HG03520 (cell line): ENCODE measurements at regions not wholly inside any gene's neighbourhood (a gene's known extent, or its start where the extent isn't known, plus 50 kb on each side); places are given as distances from the start of the nearest gene placed in this dataset.
"Not testable (repeated sequence)": the region's sequence is repeated elsewhere in the genome, so short reads cannot be mapped to it uniquely, and the experiment has no call there.

Experiments used
- ATAC-seq: cut with Tn5 transposase; IDR thresholded peaks from one replicate; pipeline ENCODE4 v1.9.1; 2021; ENCODE audit warnings: mild to moderate bottlenecking, moderate library complexity; ENCODE audit not compliant: unreplicated experiment

GRCh38 chr1:161454865-161455707, 50.2 kb upstream of the FCGR2A start:
- ATAC-seq = peak; percentile 22

DNA sequence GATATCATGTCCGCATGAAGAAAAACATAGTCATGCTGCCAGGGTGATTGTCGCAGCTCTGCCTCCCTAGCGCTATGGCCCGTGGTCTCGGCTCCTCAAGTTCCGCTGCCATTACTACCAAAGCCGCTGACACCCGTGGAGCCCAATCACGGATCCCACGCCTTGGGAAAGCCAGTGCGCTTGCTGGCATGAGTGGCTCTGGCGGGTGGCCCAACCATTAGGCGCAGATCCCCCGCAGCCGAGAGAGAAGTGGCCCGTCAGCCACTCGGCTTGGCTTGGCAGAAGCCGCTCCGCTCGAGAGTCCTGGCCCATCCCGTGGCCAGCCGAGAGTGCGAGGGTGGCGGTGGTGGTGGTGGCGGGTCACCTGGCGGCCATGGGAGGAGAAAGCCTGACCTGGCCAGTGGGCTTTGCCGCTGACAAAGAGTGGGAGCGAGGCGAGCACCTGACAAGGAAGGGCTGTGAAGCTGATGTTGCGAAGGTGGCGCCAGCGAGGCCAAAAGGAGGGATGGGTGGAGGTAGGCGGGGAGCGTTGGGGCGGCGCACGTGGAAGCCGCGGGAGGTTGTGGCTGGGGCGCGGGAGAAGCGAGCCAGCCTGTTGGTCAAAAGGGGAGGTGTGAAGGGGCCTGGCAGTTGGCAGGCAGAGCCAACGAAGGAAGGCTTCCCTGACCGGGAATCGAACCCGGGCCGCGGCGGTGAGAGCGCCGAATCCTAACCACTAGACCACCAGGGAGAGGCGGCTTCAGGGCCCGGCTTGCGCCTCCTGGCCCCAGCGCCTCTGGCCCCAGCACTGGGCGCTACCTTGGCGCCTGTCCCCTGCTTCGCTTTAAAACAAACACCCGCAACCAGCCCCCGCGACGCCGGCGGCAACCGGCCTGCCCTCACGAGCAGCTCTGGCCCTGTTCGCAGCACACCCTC, 51.0 kb upstream of the FCGR2A start:
- peak; percentile 50 for ATAC-seq

DNA sequence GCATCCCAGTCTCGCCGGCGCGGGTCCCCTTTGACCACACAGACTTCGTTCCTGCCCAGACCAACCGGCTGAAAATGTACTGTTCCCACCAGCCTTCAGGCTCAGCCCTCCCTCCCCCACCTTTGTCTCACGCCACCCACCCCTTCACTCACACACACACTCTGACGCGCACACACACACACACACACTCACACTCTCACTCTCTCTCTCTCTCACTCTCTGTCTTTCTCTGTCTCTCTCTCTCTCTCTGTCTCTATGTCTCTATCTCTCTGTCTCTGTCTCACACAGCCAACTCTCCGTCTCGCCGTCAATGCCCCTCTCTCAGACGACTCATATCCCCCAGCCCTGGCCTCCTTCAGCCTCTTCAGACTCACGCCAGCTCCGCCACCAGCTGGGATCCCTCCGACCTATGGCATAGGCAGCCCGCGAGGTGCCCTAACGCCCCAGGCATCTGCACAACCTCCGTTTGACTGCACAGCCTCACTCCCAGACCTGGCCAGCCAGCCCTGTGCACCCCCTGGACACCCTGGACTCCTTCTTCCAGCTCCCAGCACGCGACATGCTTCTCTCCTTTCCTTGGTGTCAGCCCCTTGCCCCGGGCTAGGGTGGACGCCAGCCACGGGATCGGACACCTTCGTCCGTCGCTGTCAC, 53.4 kb upstream of the FCGR2A start:
- ATAC-seq = not testable (repeated sequence)

DNA sequence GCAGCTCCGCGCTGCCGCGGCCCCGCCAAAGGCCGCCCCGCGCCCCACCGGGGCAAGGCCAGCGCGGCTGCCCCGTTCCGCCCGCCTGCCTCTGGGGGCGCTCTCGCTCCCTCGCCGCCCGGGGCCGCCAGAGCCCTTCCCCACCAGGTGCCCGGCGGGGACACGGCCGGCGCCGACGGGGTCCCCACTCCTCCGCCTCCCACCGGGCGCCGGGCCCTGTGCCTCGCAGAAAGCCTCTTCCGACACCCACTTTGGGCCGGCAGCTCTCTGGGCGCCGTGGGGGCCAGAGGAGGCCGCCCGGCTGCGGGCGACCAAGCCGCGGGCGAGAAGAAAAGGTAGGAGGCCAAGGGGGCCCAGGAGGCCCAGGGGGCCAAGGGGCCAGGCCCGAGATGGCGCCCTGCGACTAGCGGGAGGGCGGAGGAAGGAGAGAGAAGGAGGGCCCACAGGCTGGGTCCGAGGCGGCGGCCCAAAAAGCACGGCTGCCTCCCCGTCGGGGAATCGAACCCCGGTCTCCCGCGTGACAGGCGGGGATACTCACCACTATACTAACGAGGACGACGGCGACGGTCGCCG, 57.4 kb upstream of the FCGR2A start:
- ATAC-seq = peak; percentile 32

DNA sequence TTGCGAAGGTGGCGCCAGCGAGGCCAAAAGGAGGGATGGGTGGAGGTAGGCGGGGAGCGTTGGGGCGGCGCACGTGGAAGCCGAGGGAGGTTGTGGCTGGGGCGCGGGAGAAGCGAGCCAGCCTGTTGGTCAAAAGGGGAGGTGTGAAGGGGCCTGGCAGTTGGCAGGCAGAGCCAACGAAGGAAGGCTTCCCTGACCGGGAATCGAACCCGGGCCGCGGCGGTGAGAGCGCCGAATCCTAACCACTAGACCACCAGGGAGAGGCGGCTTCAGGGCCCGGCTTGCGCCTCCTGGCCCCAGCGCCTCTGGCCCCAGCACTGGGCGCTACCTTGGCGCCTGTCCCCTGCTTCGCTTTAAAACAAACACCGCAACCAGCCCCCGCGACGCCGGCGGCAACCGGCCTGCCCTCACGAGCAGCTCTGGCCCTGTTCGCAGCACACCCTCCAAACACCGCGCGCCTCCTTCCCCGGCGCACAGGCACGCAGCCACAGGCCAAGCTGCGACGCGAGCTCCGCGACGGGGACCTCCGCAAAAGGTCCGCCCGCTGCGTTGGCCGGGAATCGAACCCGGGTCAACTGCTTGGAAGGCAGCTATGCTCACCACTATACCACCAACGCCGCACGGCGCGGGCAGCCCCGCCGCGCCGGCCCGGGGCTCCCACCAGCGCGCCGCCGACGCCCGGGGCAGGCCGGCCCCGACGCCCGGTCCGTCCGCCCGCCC, 58.1 kb upstream of the FCGR2A start:
- peak; percentile 32 for ATAC-seq

GRCh38 chr1:161444725-161445124, 60.5 kb upstream of the FCGR2A start:
- ATAC-seq = not testable (repeated sequence)

GRCh38 chr1:161444255-161444654, 61.0 kb upstream of the FCGR2A start:
- ATAC-seq = not testable (repeated sequence)

- no peak for ATAC-seq
Observed at GRCh38 chr1:161440312-161440894, 64.9 kb upstream of the FCGR2A start.

GRCh38 chr1:161439280-161440232, 65.7 kb upstream of the FCGR2A start:
- no peak for ATAC-seq

- not testable (repeated sequence) for ATAC-seq
Observed at GRCh38 chr1:161433191-161433590, 65.5 kb upstream of the CFAP126 start.

- no peak for ATAC-seq
Observed at GRCh38 chr1:161432091-161432490, 64.4 kb upstream of the CFAP126 start.

DNA sequence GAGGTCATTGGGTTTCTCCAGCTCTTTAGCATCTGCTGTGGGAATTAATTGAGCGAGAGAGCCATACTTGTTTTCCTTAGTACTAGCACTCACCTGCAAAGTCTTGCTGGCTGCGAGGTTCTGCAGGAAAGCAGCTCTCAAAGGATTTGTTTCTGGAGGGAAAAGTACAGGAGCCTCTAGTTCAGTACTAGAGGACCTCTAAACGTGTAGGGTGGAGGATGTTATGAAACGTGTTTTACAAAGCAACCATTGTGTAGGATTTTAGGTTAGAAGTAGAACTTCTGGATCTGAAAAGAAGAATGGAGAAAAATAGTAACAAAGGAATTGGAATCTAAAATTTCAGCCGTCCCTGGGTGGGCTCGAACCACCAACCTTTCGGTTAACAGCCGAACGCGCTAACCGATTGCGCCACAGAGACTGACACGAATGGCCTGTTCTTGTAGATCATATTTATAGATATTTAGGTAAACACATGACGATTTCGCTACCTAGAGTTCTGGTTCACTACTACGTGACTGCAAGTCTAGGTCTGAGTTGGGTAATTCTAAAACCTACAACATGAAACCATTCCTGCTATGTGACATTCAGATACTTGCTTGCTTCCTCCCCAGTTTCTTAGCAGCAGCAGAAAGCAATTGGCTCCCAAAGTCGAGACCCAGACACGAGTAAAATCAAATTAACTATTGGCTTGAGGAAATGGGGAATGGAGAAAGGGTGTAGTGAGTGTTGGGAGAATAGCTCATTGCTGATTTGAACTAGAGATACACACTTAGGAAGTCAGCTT, 60.2 kb upstream of the CFAP126 start:
- peak; percentile 72 for ATAC-seq

GRCh38 chr1:161422914-161423313, 55.2 kb upstream of the CFAP126 start:
- not testable (repeated sequence) for ATAC-seq

GRCh38 chr1:161421456-161421855, 53.8 kb upstream of the CFAP126 start:
- ATAC-seq = no peak

DNA sequence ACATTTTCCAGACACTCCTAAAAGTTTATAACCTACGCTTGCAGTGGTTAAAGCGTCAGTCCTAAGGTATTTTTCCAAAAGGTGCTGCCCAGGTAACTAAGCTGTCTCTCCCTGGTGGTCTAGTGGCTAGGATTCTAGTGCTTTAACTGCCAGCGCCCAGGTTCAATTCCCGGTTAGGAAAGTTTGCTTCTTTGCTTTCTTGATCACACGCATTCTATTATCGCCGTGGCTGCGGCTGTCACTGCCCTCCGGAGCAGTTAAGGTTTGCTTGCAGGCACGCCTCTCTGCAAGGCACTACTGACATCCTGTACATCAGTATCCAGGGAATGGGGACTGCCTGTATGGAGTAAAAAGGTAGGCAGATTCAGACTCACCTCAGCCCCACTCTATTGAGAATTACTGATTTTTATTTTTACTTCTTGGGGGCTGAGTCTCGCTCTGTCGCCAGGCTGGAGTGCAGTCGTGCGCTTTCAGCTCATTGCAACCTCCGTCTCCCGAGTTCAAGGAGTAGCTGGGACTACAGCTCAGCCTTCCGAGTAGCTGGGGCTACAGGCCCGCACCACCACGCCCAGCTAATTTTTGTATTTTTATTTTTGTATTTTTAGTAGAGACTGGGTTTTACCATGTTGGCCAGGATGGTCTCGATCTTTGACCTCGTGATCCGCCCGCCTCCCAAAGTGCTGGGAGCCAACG, 53.2 kb upstream of the CFAP126 start:
- ATAC-seq = no peak

GRCh38 chr1:161417536-161417935, 49.9 kb upstream of the CFAP126 start:
- not testable (repeated sequence) for ATAC-seq
